Amniotic epithelial cell (primary cell): ENCODE measurements at regions not wholly inside any gene's neighbourhood (a gene's known extent, or its start where the extent isn't known, plus 50 kb on each side); places are given as distances from the start of the nearest gene placed in this dataset.

ENCODE experiments used
- DNase-seq: peaks from one replicate; pipeline ENCODE4 v3.0.0-alpha.2; 2010; ENCODE audit warnings: low read depth

GRCh38 chr1:72830606-72831390 lies 548.5 kb upstream of the NEGR1 start:
- DNase-seq: no peak

GRCh38 chr1:72827278-72827677 lies 544.9 kb upstream of the NEGR1 start:
- DNase-seq: peak; percentile 9

GRCh38 chr1:72804541-72804940 lies 522.2 kb upstream of the NEGR1 start:
- DNase-seq: no peak

- DNase-seq: no peak
Observed at GRCh38 chr1:72781038-72781437, 498.7 kb upstream of the NEGR1 start.

GRCh38 chr1:72780212-72780611 lies 497.9 kb upstream of the NEGR1 start:
- DNase-seq: no peak

- peak; percentile 7 for DNase-seq
Observed at GRCh38 chr1:72777918-72778317, 495.6 kb upstream of the NEGR1 start.

- DNase-seq: no peak
Observed at GRCh38 chr1:72763481-72763880, 481.1 kb upstream of the NEGR1 start.

GRCh38 chr1:72759486-72759885 lies 477.1 kb upstream of the NEGR1 start:
- no peak for DNase-seq

GRCh38 chr1:72757843-72758242 lies 475.5 kb upstream of the NEGR1 start:
- no peak for DNase-seq

- DNase-seq: no peak
Observed at GRCh38 chr1:72745413-72745812, 463.1 kb upstream of the NEGR1 start.

- no peak for DNase-seq
Observed at GRCh38 chr1:72734415-72734814, 452.1 kb upstream of the NEGR1 start.

- no peak for DNase-seq
Observed at GRCh38 chr1:72724951-72725861, 442.9 kb upstream of the NEGR1 start.

- DNase-seq: no peak
Observed at GRCh38 chr1:72705921-72706320, 423.6 kb upstream of the NEGR1 start.

- no peak for DNase-seq
Observed at GRCh38 chr1:72704841-72705477, 422.6 kb upstream of the NEGR1 start.

- no peak for DNase-seq
Observed at GRCh38 chr1:72697410-72697809, 415.1 kb upstream of the NEGR1 start.

GRCh38 chr1:72693899-72694298 lies 411.6 kb upstream of the NEGR1 start:
- no peak for DNase-seq

GRCh38 chr1:72693376-72693775 lies 411.0 kb upstream of the NEGR1 start:
- no peak for DNase-seq

- no peak for DNase-seq
Observed at GRCh38 chr1:72690871-72691270, 408.5 kb upstream of the NEGR1 start.

GRCh38 chr1:72678683-72679082 lies 396.3 kb upstream of the NEGR1 start:
- DNase-seq: no peak

- no peak for DNase-seq
Observed at GRCh38 chr1:72670902-72671301, 388.6 kb upstream of the NEGR1 start.

- DNase-seq: no peak
Observed at GRCh38 chr1:72662918-72663317, 380.6 kb upstream of the NEGR1 start.

GRCh38 chr1:72650843-72651435 lies 368.6 kb upstream of the NEGR1 start:
- no peak for DNase-seq
